Vagina (tissue), 2 donors: ENCODE measurements at regions not wholly inside any gene's neighbourhood (a gene's known extent, or its start where the extent isn't known, plus 50 kb on each side); places are given as distances from the start of the nearest gene placed in this dataset.

Experiments used
- DNase-seq, 2 donors: peaks; one replicate each; pipeline ENCODE4 v3.0.0-alpha.2; 2017; ENCODE audit errors: extremely low spot score in 2 of 2
- H3K27ac ChIP-seq: fragments of 200-600 bp; sonication (generic); one replicate; pipeline ENCODE4 v1.5.1; 2019
- H3K27me3 ChIP-seq: fragments of 200-600 bp; sonication (generic); one replicate; pipeline ENCODE4 v1.5.1; 2019
- H3K36me3 ChIP-seq, 2 donors: fragments of 200-600 bp; sonication (generic); one replicate each; pipeline ENCODE4 v1.5.1; 2017 to 2019
- H3K4me1 ChIP-seq: fragments of 200-600 bp; sonication (generic); one replicate; pipeline ENCODE4 v1.5.1; 2019
- H3K4me3 ChIP-seq, 2 donors: fragments of 200-600 bp; sonication (generic); 1 replicate in 1 of 2; 2 replicates in 1 of 2; pipeline ENCODE4 v1.5.1; 2016 to 2019
- H3K9me3 ChIP-seq: fragments of 200-600 bp; sonication (generic); one replicate; pipeline ENCODE4 v1.5.1; 2019
- CTCF ChIP-seq, 3 experiments: fragments of 450-650 bp in 2 of 3; fragments of 200-600 bp in 1 of 3; sonication (generic) in 1 of 3; IDR thresholded peaks; one replicate each; pipeline ENCODE4 v1.5.1; 2017 to 2019; ENCODE audit warnings: antibody characterized with exemption in 3 of 3, mild to moderate bottlenecking in 2 of 3, moderate library complexity in 2 of 3
- POLR2A ChIP-seq, 2 donors: fragments of 450-650 bp; IDR thresholded peaks; one replicate each; pipeline ENCODE4 v1.6.1; 2017; ENCODE audit warnings: antibody characterized with exemption in 2 of 2, mild to moderate bottlenecking in 2 of 2, moderate library complexity in 2 of 2
- POLR2AphosphoS5 ChIP-seq, 2 donors: sonication (generic); formaldehyde crosslinking; IDR thresholded peaks; one replicate each; pipeline ENCODE4 v1.9.0; 2017; ENCODE audit warnings: antibody characterized with exemption in 2 of 2, mild to moderate bottlenecking in 2 of 2, low read depth in 1 of 2; ENCODE audit not compliant: insufficient read depth in 1 of 2
- intact Hi-C: fragments of 100-400 bp; cut with DNase I; formaldehyde crosslinking; loops from one replicate; pipeline ENCODE4 v1.15.1; 2023

DNA sequence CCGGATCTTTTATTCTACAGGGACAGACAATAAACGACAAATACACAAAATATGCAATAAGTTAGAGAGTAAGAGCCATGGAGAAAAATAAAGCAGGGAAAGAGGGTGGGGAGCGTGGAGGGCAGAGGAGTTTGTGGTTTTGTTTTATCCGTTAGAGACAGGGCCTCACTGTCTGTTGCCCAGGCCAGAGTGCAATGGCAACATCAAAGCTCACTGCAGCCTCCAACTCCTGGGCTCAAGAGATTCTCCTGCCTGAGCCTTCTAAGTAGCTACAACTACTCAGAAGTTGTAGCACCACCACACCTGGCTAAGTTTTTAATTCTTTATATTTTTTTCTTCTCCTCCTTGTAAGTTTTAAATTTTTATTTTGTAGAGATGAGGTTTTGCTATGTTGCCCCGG lies 54.5 kb upstream of the CTNNA1 start:
- H3K4me3 ChIP-seq, result no peak overlapping the region
- no peaks in the 10 kb centered on the region for H3K9me3 ChIP-seq
- no peak for DNase-seq
- no peaks in the 10 kb centered on the region for H3K36me3 ChIP-seq
- H3K27me3 ChIP-seq, result no peaks in the 10 kb centered on the region
- TF ChIP-seq POLR2AphosphoS5 (IDR thresholded peaks at IDR 0.05; ENCODE audit: insufficient read depth in 1 of 2, low read depth in 1 of 2) (no peak), CTCF (IDR thresholded peaks at IDR 0.05) (no peak), POLR2A (IDR thresholded peaks at IDR 0.05) (no peak)
- intact Hi-C loops, result no loop called here
- H3K27ac ChIP-seq, result no peak overlapping the region
- H3K4me1 ChIP-seq, result no peaks in the 10 kb centered on the region

GRCh38 chr5:138697720-138698360 lies 55.4 kb upstream of the CTNNA1 start:
- Histone ChIP-seq H3K9me3 (no peaks in the 10 kb centered on the region), H3K4me1 (no peaks in the 10 kb centered on the region), H3K27me3 (no peaks in the 10 kb centered on the region), H3K27ac (no peak overlapping the region), H3K4me3 (no peak overlapping the region), H3K36me3 (no peaks in the 10 kb centered on the region)
- DNase-seq, result no peak
- intact Hi-C loops, result no loop called here
- TF ChIP-seq CTCF (IDR thresholded peaks at IDR 0.05) (no peak), POLR2AphosphoS5 (IDR thresholded peaks at IDR 0.05; ENCODE audit: insufficient read depth in 1 of 2, low read depth in 1 of 2) (no peak), POLR2A (IDR thresholded peaks at IDR 0.05) (no peak)

DNA sequence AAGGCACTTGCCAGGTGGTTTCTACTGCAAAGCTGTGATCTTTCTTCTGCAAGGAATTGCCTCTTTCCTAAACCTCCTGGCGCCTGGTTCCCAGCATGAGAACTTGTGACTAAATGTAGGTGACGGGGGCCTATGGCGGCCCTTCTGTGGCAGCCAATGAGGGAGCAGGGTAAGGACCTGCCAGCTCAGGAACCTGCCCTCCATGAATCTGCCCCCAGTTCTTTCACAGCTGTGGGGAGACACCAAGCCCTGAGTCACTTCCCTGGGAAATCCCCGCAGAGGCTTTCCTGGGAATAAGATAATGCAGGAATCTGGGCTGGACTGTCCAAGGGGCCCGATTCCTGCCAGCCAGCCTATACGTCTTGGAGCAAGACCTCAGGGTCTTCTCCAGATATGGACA lies 56.7 kb upstream of the CTNNA1 start:
- no peaks in the 10 kb centered on the region for H3K4me1 ChIP-seq
- no peak overlapping the region for H3K4me3 ChIP-seq
- H3K27ac ChIP-seq, result no peak overlapping the region
- intact Hi-C loops, result no loop called here
- no peak for DNase-seq
- no peaks in the 10 kb centered on the region for H3K9me3 ChIP-seq
- H3K36me3 ChIP-seq, result no peaks in the 10 kb centered on the region
- H3K27me3 ChIP-seq, result no peaks in the 10 kb centered on the region
- TF ChIP-seq POLR2AphosphoS5 (IDR thresholded peaks at IDR 0.05; ENCODE audit: insufficient read depth in 1 of 2, low read depth in 1 of 2) (no peak), POLR2A (IDR thresholded peaks at IDR 0.05) (no peak), CTCF (IDR thresholded peaks at IDR 0.05) (no peak)

- no peaks in the 10 kb centered on the region for H3K9me3 ChIP-seq
- no peaks in the 10 kb centered on the region for H3K27me3 ChIP-seq
- H3K27ac ChIP-seq, result no peak overlapping the region
- intact Hi-C loops, result no loop called here
- H3K4me1 ChIP-seq, result no peaks in the 10 kb centered on the region
- DNase-seq, result no peak
- H3K4me3 ChIP-seq, result no peak overlapping the region
- TF ChIP-seq POLR2A (IDR thresholded peaks at IDR 0.05) (no peak), POLR2AphosphoS5 (IDR thresholded peaks at IDR 0.05; ENCODE audit: insufficient read depth in 1 of 2, low read depth in 1 of 2) (no peak), CTCF (IDR thresholded peaks at IDR 0.05) (no peak)
- no peaks in the 10 kb centered on the region for H3K36me3 ChIP-seq
Observed at GRCh38 chr5:138695781-138696180, 57.4 kb upstream of the CTNNA1 start.

GRCh38 chr5:138694146-138694545 lies 59.1 kb upstream of the CTNNA1 start:
- no peak overlapping the region for H3K4me3 ChIP-seq
- intact Hi-C loops, result no loop called here
- no peaks in the 10 kb centered on the region for H3K27me3 ChIP-seq
- H3K4me1 ChIP-seq, result no peaks in the 10 kb centered on the region
- no peak overlapping the region for H3K27ac ChIP-seq
- DNase-seq, result no peak
- H3K36me3 ChIP-seq, result no peaks in the 10 kb centered on the region
- H3K9me3 ChIP-seq, result no peaks in the 10 kb centered on the region
- TF ChIP-seq POLR2AphosphoS5 (IDR thresholded peaks at IDR 0.05; ENCODE audit: insufficient read depth in 1 of 2, low read depth in 1 of 2) (no peak), POLR2A (IDR thresholded peaks at IDR 0.05) (no peak), CTCF (IDR thresholded peaks at IDR 0.05) (no peak)
